UCSD-AML1 (cell line): ENCODE measurements at regions not wholly inside any gene's neighbourhood (a gene's known extent, or its start where the extent isn't known, plus 50 kb on each side); places are given as distances from the start of the nearest gene placed in this dataset.
"Not testable (repeated sequence)": the region's sequence is repeated elsewhere in the genome, so short reads cannot be mapped to it uniquely, and the experiment has no call there.

Source experiments
- DNase-seq: peaks from one replicate; lab custom pipeline; 2025; ENCODE audit not compliant: unreplicated experiment; lab: John Stamatoyannopoulos, UW

- DNase-seq = no peak
Measured at GRCh38 chrX:5702890-5703289, 525.8 kb downstream of the NLGN4X start.

GRCh38 chrX:5695971-5696370 lies 532.7 kb downstream of the NLGN4X start:
- no peak for DNase-seq

DNA sequence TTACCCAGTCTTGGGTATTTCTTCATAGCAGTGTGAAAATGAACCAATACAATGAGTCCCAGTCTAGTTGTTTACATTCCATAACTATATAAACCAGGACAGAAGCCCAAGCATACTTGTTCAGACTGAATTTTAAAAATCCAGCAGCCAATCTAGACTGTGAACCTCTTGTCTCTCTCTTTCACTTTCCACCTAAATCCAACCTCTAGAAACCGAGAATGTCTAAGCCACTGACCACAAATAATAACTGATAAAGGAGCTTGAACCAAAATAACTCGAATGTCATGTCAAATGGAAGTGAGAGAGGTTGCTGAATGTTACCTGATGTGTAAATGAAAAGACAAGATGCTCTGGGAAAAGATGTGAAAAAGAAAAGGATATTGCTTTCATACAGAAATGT lies 544.7 kb downstream of the NLGN4X start:
- no peak for DNase-seq

DNA sequence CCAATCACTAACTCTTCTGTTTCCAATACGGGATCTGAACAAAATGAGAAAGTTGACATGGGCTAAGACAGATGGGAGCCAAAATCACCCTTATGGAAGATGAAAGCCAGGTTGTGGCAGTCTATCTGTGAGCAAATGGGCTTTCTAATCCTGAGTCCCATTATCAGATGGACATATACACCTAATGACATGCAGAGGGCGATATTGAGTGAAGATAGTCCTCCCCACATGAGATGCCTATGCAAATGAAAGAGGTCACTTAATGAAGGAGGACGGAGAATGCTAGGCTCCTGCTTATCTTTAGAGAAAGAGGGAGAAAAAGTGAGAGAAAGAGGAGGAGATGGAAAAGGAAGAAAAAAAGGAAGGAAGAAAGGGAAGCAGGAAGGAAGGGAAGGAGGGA lies 547.5 kb downstream of the NLGN4X start:
- DNase-seq = no peak

DNA sequence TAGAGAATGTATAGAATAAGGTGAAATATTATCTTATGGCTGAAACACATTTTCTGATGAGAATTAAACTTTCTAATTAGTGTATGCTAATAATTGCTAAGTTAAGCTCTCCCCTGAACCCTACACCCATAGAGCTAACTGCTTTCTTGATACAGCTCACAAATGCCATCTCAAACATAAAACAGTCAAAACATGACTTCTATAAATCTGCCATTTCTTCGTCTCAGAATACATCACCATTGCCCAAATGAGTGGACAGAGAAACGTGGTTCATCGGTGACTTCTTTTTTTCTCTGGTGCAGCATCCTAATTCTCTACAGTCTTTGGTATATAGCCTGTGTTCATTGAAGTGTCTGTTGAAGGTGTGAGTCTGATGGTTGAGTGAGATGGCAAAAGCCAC lies 554.6 kb downstream of the NLGN4X start:
- no peak for DNase-seq

- no peak for DNase-seq
Measured at GRCh38 chrX:5672099-5672498, 556.6 kb downstream of the NLGN4X start.

GRCh38 chrX:5666689-5667088 lies 562.0 kb downstream of the NLGN4X start:
- DNase-seq = not testable (repeated sequence)

DNA sequence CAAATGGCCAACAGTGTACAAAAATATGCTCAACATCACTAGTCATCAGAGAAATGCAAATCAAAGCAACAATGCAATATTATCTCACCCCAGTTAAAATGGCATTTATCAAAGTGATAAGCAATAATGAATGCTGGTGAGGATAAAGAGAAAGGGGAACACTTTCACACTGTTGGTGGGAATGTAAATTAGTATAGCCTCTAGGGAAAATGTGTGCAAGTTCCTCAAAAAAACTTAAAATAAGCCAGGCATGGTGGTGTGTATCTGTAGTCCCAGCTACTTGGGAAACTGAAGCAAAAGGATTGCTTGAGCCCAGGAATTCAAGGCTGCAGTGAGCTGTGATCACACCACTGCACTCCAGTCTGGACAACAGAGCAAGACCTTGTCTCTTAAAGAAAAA lies 572.1 kb downstream of the NLGN4X start:
- no peak for DNase-seq

DNA sequence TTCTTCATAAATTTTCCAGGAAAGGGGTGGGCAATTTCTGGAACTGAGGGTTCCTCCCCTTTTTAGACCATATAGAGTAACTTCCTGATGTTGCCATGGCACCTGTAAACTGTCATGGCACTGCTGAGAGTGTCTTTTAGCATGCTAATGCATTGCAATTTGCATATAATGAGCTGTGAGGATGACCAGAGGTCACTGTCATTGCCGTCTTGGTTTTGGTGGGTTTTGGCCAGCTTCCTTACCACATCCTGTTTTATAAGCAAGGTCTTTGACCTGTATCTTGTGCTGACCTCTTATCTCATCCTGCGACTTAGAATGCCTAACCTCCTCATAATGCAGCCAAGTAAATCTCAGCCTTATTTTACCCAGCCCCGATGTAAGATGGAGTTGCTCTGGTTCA lies 577.8 kb downstream of the NLGN4X start:
- no peak for DNase-seq

- DNase-seq = no peak
Measured at GRCh38 chrX:5648941-5649568, 579.6 kb downstream of the NLGN4X start.

DNA sequence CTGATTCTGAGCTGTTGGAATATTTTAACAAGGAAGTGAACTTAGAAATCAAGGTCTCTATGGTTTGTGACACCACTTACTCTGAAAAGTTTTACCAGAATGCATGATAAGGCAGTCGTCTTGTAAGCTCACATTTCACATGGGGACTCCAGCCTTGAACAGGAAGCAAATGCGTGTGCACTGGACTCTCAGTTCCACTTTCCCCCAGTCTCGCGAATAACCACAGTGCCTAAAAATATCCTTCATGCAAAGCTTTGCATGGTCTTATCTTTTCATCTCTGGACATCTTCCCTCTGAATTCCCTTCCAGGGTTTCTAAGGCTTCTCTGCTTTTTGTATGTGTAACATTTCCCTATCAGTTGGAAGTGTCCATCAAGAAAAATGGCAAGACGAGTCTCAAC lies 581.8 kb downstream of the NLGN4X start:
- no peak for DNase-seq

DNA sequence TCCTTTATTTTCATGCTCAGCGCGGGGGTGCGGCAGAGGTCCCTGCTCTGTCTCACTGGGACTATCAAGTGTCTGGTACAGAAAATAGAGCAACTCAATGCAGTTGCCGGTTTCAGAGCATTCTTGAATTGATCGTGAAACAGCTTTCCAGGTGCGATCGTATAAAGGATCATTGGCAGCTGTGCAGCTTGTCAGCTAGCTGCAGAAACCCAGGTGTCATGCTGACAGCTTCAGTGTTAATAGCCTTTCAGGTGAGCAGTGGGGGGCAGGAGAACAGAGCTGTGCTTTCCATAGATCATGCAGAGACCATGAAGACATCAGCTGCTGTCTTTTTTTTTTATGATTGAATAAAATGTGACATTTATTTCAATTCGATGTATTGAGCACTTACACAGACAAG lies 583.9 kb downstream of the NLGN4X start:
- DNase-seq = no peak

DNA sequence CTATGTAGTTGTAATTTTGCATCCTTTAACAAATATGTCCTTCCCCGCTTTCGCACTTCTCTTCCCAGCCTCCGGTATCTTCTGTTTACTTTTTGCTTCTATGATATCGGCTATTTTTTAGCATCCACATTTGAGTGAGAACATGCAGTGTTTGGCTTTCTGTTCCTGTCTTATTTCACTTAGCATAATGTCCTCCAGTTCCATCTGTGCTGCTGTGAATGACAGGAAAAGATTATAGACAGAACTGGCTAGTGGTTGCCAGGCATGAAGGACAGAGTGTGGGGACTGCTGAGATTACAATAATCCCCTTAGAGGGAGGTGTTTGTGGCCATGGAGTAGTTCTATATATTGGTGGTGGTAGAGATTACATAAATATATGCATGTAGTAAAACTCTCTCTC lies 588.6 kb downstream of the NLGN4X start:
- no peak for DNase-seq

DNA sequence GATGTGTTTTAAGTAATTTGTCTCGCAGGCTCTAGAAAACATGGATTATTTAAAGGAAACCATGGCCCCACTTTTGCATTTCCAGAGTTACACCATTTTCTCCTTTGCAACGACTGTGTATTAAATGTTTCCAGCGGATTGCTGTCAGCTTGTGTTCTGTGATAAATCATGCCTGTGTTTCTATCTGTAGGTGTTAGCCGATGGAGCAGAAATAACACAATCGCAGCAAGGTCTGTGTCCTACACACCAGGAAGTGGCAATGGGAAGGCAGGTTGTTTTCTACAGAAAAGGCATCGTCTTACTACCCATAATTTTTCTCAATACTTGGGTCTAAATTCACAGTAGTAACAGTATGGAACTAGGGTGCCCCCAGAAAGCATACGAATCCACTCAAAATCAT lies 590.1 kb downstream of the NLGN4X start:
- no peak for DNase-seq

GRCh38 chrX:5632887-5633286 lies 595.8 kb downstream of the NLGN4X start:
- DNase-seq = no peak

GRCh38 chrX:5632061-5632614 lies 596.5 kb downstream of the NLGN4X start:
- no peak for DNase-seq

DNA sequence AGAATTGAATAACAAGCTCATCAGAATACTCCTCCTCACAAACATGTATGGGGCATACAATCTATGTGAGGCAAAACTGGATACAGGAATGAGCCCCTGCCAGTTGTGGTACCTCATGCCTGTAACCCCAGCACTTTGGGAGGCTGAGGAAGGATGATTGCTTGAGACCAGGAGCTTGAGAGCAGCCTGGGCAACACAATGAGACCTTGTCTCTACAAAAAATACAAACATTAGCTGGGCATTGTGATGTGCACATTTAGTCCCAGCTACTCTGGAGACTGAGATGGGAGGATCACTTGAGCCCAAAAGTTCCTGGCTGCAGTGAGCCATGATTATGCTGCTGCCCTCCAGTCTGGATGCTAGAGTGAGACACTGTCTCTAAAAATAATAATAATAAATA lies 611.0 kb downstream of the NLGN4X start:
- no peak for DNase-seq

GRCh38 chrX:5595570-5595969 lies 633.1 kb downstream of the NLGN4X start:
- DNase-seq = no peak

DNA sequence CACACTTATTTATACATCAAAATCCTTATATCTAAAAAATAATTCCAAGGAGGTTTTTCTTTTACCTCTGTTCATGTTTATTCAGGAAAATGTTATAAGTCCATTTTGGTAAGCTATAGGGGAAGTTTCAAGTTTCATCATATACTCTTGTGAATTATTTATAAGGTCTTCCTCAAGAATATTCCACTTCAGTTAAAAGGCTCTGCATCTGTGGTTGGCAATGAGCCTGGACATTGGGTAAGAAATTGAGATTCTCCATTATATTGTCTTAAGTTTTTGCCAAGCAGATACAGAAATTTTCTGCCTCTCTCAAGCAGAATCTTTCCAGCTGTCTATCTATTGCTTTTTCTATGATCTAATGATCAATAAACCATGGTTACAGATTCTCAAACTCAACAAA lies 641.9 kb downstream of the NLGN4X start:
- DNase-seq = no peak

DNA sequence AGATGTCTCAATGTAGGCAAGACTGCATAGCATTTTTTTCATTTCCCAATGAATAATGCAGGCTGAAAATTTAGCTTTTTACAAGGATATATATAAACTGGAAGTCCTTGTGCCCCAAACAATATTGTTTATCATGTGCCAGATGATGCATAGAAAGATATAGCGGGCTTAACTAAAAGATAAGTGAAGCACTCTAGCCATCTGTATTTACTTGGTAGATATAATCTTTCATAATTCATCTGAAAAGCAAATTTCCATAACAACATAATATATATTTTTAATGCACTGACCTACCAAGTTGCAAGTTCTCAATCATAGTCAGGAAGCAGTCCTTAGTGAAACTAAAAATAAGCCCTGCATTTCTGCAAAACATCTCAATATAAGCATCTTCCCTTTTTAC lies 653.3 kb downstream of the NLGN4X start:
- no peak for DNase-seq

DNA sequence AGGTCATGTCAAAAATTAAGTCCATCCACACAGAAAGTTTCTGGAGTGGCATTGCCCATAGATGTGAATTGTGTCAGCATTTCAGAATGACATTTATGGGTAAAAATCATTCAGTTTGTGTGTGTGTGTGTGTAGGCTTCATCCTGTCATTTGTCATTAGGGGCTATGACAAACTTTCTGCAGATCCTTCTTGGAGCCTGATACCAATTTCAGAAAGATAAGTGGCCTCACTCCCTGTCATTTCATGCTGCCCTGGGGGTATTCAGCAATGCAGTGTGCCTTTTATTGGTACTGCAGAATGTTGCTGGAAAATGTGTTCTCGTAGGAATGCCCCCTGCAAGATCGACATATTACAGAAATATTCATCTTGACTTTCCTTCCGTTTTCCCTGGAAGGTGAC lies 659.7 kb downstream of the NLGN4X start:
- no peak for DNase-seq

- no peak for DNase-seq
Measured at GRCh38 chrX:5559386-5559785, 669.3 kb downstream of the NLGN4X start.

DNA sequence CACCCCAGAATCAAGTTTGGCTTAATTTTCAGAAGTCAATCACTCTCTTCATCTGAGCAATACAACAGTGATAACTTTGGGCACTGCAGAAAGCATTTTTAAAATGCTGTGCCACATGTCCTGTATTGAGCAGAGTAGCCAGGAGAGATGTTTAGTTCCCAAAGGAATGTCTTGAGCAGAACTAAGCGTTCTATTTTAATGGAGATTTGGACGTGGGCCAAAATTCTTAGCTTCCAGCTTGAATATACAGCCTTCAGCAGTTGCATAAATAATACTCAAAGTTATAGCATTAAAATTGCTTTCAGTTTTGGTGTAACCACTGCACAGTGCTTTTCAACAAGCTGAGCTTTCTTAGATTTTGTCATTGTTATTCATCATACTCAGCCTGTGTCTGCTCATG lies 679.2 kb downstream of the NLGN4X start:
- no peak for DNase-seq
